Mammary epithelial cell (primary cell): ENCODE measurements at regions not wholly inside any gene's neighbourhood (a gene's known extent, or its start where the extent isn't known, plus 50 kb on each side); places are given as distances from the start of the nearest gene placed in this dataset.

Experiments
- EZH2 ChIP-seq: IDR thresholded peaks from 2 replicates; pipeline ENCODE4 v1.6.1; 2012; ENCODE audit warnings: low read length, inconsistent platforms, borderline replicate concordance
- TF ChIP-seq, protein P1 (sequence below), 2 donors: IDR thresholded peaks in 1 of 2; conservative IDR thresholded peaks in 1 of 2; 2 replicates each; pipeline ENCODE4 v1.5.1; 2011 to 2012; ENCODE audit warnings: inconsistent platforms in 2 of 2, low read length in 2 of 2, mild to moderate bottlenecking in 2 of 2, control low read depth in 1 of 2, low read depth in 1 of 2; ENCODE audit not compliant: insufficient read depth in 1 of 2; ENCODE audit errors: extremely low read depth in 1 of 2

DNA sequence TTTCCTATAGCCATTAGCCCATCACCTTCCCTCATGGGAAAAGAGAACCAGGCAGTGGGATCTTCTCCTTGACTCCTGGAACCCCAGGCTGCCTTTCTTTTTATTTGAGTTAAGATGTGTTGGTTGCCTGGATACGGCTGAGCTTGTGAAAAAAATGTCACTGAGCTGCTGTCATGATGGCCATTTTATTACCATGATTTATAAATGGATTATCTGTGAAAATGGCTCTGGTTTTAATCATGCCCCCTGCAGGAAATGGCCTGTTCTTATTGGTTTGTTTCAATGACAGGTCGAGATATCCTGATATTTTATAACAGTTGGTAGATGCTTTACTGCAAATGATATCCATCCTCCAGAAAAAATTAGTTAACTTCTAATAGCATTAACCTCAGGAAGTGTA, 640.4 kb downstream of the CDH11 start:
- TF ChIP-seq, protein P1, sequence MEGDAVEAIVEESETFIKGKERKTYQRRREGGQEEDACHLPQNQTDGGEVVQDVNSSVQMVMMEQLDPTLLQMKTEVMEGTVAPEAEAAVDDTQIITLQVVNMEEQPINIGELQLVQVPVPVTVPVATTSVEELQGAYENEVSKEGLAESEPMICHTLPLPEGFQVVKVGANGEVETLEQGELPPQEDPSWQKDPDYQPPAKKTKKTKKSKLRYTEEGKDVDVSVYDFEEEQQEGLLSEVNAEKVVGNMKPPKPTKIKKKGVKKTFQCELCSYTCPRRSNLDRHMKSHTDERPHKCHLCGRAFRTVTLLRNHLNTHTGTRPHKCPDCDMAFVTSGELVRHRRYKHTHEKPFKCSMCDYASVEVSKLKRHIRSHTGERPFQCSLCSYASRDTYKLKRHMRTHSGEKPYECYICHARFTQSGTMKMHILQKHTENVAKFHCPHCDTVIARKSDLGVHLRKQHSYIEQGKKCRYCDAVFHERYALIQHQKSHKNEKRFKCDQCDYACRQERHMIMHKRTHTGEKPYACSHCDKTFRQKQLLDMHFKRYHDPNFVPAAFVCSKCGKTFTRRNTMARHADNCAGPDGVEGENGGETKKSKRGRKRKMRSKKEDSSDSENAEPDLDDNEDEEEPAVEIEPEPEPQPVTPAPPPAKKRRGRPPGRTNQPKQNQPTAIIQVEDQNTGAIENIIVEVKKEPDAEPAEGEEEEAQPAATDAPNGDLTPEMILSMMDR (conservative IDR thresholded peaks at IDR 0.05 in 1 of 2, IDR thresholded peaks at IDR 0.05 in 1 of 2; ENCODE audit: extremely low read depth in 1 of 2, insufficient read depth in 1 of 2, low read depth in 1 of 2, low read length in 2 of 2): no peak
- no peak for TF ChIP-seq EZH2
